Dedifferentiated amniotic fluid mesenchymal stem cell (primary cell): ENCODE measurements at regions not wholly inside any gene's neighbourhood (a gene's known extent, or its start where the extent isn't known, plus 50 kb on each side); places are given as distances from the start of the nearest gene placed in this dataset.
"Not testable (repeated sequence)": the region's sequence is repeated elsewhere in the genome, so short reads cannot be mapped to it uniquely, and the experiment has no call there.

Experiments used
- DNase-seq: peaks from one replicate; pipeline ENCODE4 v3.0.0-alpha.2; 2016; ENCODE audit errors: extremely low spot score

GRCh38 chr6:76843054-76843822 is 620.1 kb downstream of the HTR1B start:
- no peak for DNase-seq

- no peak for DNase-seq
Measured at GRCh38 chr6:76840865-76841264, 622.4 kb downstream of the HTR1B start.

- DNase-seq = no peak
Measured at GRCh38 chr6:76840041-76840745, 623.1 kb downstream of the HTR1B start.

- no peak for DNase-seq
Measured at GRCh38 chr6:76839505-76839904, 623.8 kb downstream of the HTR1B start.

- DNase-seq = no peak
Measured at GRCh38 chr6:76837564-76837963, 625.7 kb downstream of the HTR1B start.

- DNase-seq = no peak
Measured at GRCh38 chr6:76835695-76836094, 627.6 kb downstream of the HTR1B start.

GRCh38 chr6:76835293-76835692 is 628.0 kb downstream of the HTR1B start:
- DNase-seq = no peak

- DNase-seq = no peak
Measured at GRCh38 chr6:76834399-76834798, 628.9 kb downstream of the HTR1B start.

- no peak for DNase-seq
Measured at GRCh38 chr6:76831299-76831698, 632.0 kb downstream of the HTR1B start.

- DNase-seq = not testable (repeated sequence)
Measured at GRCh38 chr6:76823578-76823977, 639.7 kb downstream of the HTR1B start.

GRCh38 chr6:76818451-76818850 is 644.8 kb downstream of the HTR1B start:
- DNase-seq = no peak

- DNase-seq = no peak
Measured at GRCh38 chr6:76817429-76817828, 645.9 kb downstream of the HTR1B start.

GRCh38 chr6:76814496-76815458 is 648.5 kb downstream of the HTR1B start:
- DNase-seq = no peak

- no peak for DNase-seq
Measured at GRCh38 chr6:76810286-76810685, 653.0 kb downstream of the HTR1B start.

- no peak for DNase-seq
Measured at GRCh38 chr6:76803038-76803580, 660.2 kb downstream of the HTR1B start.

- DNase-seq = no peak
Measured at GRCh38 chr6:76792394-76792793, 670.9 kb downstream of the HTR1B start.

- DNase-seq = no peak
Measured at GRCh38 chr6:76790881-76791280, 672.4 kb downstream of the HTR1B start.

GRCh38 chr6:76790045-76790796 is 673.1 kb downstream of the HTR1B start:
- no peak for DNase-seq

- DNase-seq = no peak
Measured at GRCh38 chr6:76789580-76789979, 673.7 kb downstream of the HTR1B start.

GRCh38 chr6:76788155-76788554 is 675.1 kb downstream of the HTR1B start:
- no peak for DNase-seq

- no peak for DNase-seq
Measured at GRCh38 chr6:76779068-76779467, 684.2 kb downstream of the HTR1B start.
